CD14-positive monocyte (primary cell): ENCODE measurements at regions not wholly inside any gene's neighbourhood (a gene's known extent, or its start where the extent isn't known, plus 50 kb on each side); places are given as distances from the start of the nearest gene placed in this dataset.

Experiments used
- DNase-seq, 3 donors: peaks; one replicate each; pipeline ENCODE4 v3.0.0-alpha.2; 2011 to 2022
- H2AFZ ChIP-seq: 2 replicates; pipeline ENCODE4 v1.6.0; 2012; ENCODE audit warnings: mild to moderate bottlenecking, low read depth, low read length, inconsistent platforms; ENCODE audit not compliant: insufficient read depth, poor library complexity, severe bottlenecking
- H3K27ac ChIP-seq, 2 donors: 1 replicate in 1 of 2; 2 replicates in 1 of 2; pipeline ENCODE4 v1.5.1; 2012 to 2013; ENCODE audit warnings: low read length in 2 of 2, control low read depth in 1 of 2, inconsistent platforms in 1 of 2, low read depth in 1 of 2, mild to moderate bottlenecking in 1 of 2
- H3K27me3 ChIP-seq, 2 donors: one replicate each; pipeline versions ENCODE4 v1.6.0 to v1.6.1; 2011 to 2013; ENCODE audit warnings: low read length in 2 of 2; ENCODE audit not compliant: control insufficient read depth in 2 of 2, insufficient read depth in 2 of 2
- H3K36me3 ChIP-seq, 2 donors: replicated peaks in 1 of 2; 1 replicate in 1 of 2; 2 replicates in 1 of 2; pipeline versions ENCODE4 v1.5.1 to v1.6.1; 2012 to 2013; ENCODE audit warnings: low read length in 2 of 2, control low read depth in 1 of 2, inconsistent platforms in 1 of 2, mild to moderate bottlenecking in 1 of 2; ENCODE audit not compliant: insufficient read depth in 2 of 2, control insufficient read depth in 1 of 2
- H3K4me1 ChIP-seq, 2 donors: 1 replicate in 1 of 2; 2 replicates in 1 of 2; pipeline versions ENCODE4 v1.5.1 to v1.6.1; 2012 to 2013; ENCODE audit warnings: low read length in 2 of 2, control low read depth in 1 of 2, inconsistent platforms in 1 of 2, mild to moderate bottlenecking in 1 of 2, moderate library complexity in 1 of 2; ENCODE audit not compliant: insufficient read depth in 2 of 2, control insufficient read depth in 1 of 2
- H3K4me2 ChIP-seq: replicated peaks from 2 replicates; pipeline ENCODE3; 2012; ENCODE audit warnings: low read length, moderate library complexity, mild to moderate bottlenecking; ENCODE audit not compliant: poor library complexity, severe bottlenecking; ENCODE audit errors: extremely low read depth
- H3K4me3 ChIP-seq, 3 experiments: fragments of 200-600 bp in 1 of 3; sonication (generic) in 1 of 3; replicated peaks in 1 of 3; 1 replicate in 2 of 3; 2 replicates in 1 of 3; pipeline ENCODE4 v1.5.1; 2011 to 2013; ENCODE audit warnings: low read length in 3 of 3, mild to moderate bottlenecking in 3 of 3, control low read depth in 2 of 3, low read depth in 2 of 3, inconsistent platforms in 1 of 3, moderate library complexity in 1 of 3
- H3K79me2 ChIP-seq: 2 replicates; pipeline ENCODE4 v1.6.0; 2012; ENCODE audit warnings: mild to moderate bottlenecking, control low read depth, inconsistent platforms, low read length, moderate library complexity; ENCODE audit not compliant: insufficient read depth
- H3K9ac ChIP-seq: 2 replicates; pipeline ENCODE4 v1.6.0; 2017; ENCODE audit warnings: low read length, mild to moderate bottlenecking; ENCODE audit not compliant: insufficient read depth, poor library complexity, severe bottlenecking
- H3K9me3 ChIP-seq, 2 donors: replicated peaks in 1 of 2; 1 replicate in 1 of 2; 2 replicates in 1 of 2; pipeline versions ENCODE4 v1.5.1 to v1.6.1; 2012 to 2013; ENCODE audit warnings: low read length in 2 of 2, control low read depth in 1 of 2; ENCODE audit not compliant: control insufficient read depth in 1 of 2, insufficient read depth in 1 of 2
- H4K20me1 ChIP-seq: 2 replicates; pipeline ENCODE4 v1.6.0; 2012; ENCODE audit warnings: mild to moderate bottlenecking, low read length, control low read depth, moderate library complexity; ENCODE audit not compliant: insufficient read depth
- H3K27ac Mint-ChIP-seq, 7 donors: one replicate each; pipeline ENCODE4 v1.8.0; 2020; ENCODE audit warnings: mild to moderate bottlenecking in 7 of 7, mixed read lengths in 7 of 7, moderate library complexity in 6 of 7, inconsistent platforms in 2 of 7
- H3K27me3 Mint-ChIP-seq, 3 donors: one replicate each; pipeline ENCODE4 v1.8.0; 2021 to 2022; ENCODE audit warnings: low read depth in 3 of 3, mild to moderate bottlenecking in 3 of 3, mixed read lengths in 3 of 3, moderate library complexity in 3 of 3, inconsistent platforms in 1 of 3
- H3K36me3 Mint-ChIP-seq, 2 donors: one replicate each; pipeline ENCODE4 v1.8.0; 2020; ENCODE audit warnings: mixed read lengths in 2 of 2, inconsistent platforms in 1 of 2, mild to moderate bottlenecking in 1 of 2
- H3K4me1 Mint-ChIP-seq: one replicate; pipeline ENCODE4 v1.8.0; 2020; ENCODE audit warnings: mild to moderate bottlenecking, mixed read lengths
- H3K4me3 Mint-ChIP-seq, 2 donors: one replicate each; pipeline ENCODE4 v1.8.0; 2020; ENCODE audit warnings: mild to moderate bottlenecking in 2 of 2, mixed read lengths in 2 of 2, moderate library complexity in 1 of 2
- H3K9me3 Mint-ChIP-seq, 7 donors: one replicate each; pipeline ENCODE4 v1.8.0; 2020 to 2022; ENCODE audit warnings: mixed read lengths in 7 of 7, mild to moderate bottlenecking in 6 of 7, moderate library complexity in 6 of 7, inconsistent platforms in 2 of 7
- WGBS: methylation state at CpG from one replicate; pipeline ENCODE4 v1.1.5; 2013; ENCODE audit warnings: missing lambda C conversion rate; ENCODE audit not compliant: insufficient coverage; 5-methylcytosine and 5-hydroxymethylcytosine counted together
- intact Hi-C, 2 donors: fragments of 100-400 bp; cut with micrococcal nuclease; formaldehyde crosslinking; loops; one replicate each; pipeline versions ENCODE4 v1.15.0 to v1.15.1; 2023
- TF ChIP-seq, protein P1 (sequence below): fragments of 200-600 bp; IDR thresholded peaks from one replicate; pipeline ENCODE4 v1.8.0; 2022; ENCODE audit warnings: antibody characterized with exemption, mild to moderate bottlenecking

DNA sequence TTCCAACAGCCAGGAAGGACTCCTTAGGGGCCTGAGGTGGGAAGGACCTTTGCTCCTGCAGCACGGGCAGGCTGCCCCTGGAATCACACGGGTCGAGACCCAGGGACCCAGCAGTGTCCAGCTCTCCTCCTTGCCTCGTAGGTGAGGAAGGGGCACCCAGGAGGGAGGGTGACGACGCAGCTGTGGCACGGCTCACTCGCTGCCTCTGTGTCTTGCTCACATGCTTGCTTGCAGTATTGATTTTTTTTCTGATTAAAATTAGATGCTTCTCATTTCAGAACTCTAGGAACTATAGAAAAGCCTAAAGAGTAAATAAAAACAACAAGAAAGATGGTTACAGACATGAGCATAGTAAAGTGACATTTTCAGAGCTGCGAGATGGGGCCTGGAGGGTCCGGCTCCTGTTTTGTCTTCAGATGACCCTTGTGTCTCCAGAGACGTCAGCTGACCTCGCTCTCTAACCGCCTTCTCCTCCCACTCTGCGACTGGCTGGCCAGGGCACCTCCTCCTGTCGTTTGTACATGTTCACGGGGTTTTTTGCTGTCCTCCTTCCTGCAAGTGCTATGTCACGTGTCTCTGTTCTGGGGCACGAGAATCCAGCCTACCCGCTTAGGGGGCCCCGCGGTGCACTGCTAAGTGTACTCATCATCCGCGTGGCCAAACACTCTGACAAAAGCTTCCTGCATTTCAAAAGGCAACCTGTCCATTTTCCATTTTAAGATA, 65.7 kb upstream of the ZNF236 start:
- Histone ChIP-seq H3K27ac (no peak overlapping the region), H3K36me3 (no peaks in the 10 kb centered on the region), H2AFZ (no peak overlapping the region), H3K27me3 (no peaks in the 10 kb centered on the region), H3K4me2 (no peak overlapping the region), H3K4me3 (no peak overlapping the region), H3K9ac (no peak overlapping the region), H3K4me1 (no peaks in the 10 kb centered on the region), H3K9me3 (peaks cover 0 to 8% of the 10 kb centered on the region in 2 donors), H4K20me1 (no peaks in the 10 kb centered on the region), H3K79me2 (no peaks in the 10 kb centered on the region)
- Mint-ChIP-seq H3K27ac (no peak overlapping the region), H3K27me3 (peaks cover 0 to 3% (median under 1%) of the 10 kb centered on the region in 3 donors), H3K36me3 (no peaks in the 10 kb centered on the region), H3K9me3 (peaks cover 0 to 11% (median 6%) of the 10 kb centered on the region in 7 donors), H3K4me3 (no peak overlapping the region), H3K4me1 (no peaks in the 10 kb centered on the region)
- WGBS: 95% methylated on average over 17 of the region's 23 CpGs
- TF ChIP-seq, protein P1, sequence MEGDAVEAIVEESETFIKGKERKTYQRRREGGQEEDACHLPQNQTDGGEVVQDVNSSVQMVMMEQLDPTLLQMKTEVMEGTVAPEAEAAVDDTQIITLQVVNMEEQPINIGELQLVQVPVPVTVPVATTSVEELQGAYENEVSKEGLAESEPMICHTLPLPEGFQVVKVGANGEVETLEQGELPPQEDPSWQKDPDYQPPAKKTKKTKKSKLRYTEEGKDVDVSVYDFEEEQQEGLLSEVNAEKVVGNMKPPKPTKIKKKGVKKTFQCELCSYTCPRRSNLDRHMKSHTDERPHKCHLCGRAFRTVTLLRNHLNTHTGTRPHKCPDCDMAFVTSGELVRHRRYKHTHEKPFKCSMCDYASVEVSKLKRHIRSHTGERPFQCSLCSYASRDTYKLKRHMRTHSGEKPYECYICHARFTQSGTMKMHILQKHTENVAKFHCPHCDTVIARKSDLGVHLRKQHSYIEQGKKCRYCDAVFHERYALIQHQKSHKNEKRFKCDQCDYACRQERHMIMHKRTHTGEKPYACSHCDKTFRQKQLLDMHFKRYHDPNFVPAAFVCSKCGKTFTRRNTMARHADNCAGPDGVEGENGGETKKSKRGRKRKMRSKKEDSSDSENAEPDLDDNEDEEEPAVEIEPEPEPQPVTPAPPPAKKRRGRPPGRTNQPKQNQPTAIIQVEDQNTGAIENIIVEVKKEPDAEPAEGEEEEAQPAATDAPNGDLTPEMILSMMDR: no peak
- DNase-seq: no peak
- intact Hi-C loops: no loop called here

DNA sequence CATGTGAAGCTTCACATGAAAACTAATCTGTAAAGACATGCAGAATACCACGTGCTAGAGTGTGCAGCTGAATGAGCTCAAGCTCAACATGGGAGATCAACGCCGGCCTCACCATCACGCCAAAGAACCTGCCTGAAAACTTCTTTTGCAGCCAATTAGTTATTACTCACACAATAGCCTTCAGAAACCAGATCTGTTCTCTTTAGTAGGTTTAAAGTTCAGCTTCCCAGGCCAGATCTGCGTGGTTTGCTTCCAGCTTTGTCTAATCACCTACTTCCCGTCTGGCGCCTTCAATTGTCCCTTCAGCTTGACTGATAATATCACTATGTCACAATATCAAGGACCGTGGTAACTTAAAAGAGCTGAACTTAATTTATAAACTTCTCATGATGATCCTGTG, 68.0 kb upstream of the ZNF236 start:
- Histone ChIP-seq H2AFZ (no peak overlapping the region), H3K27ac (no peak overlapping the region), H3K79me2 (no peaks in the 10 kb centered on the region), H3K9ac (no peak overlapping the region), H3K36me3 (no peaks in the 10 kb centered on the region), H3K4me3 (no peak overlapping the region), H3K4me1 (no peaks in the 10 kb centered on the region), H3K27me3 (no peaks in the 10 kb centered on the region), H3K9me3 (peaks cover 21% of the 10 kb centered on the region in 2 donors), H4K20me1 (no peaks in the 10 kb centered on the region), H3K4me2 (no peak overlapping the region)
- H3K4me3 Mint-ChIP-seq: no peak overlapping the region
- DNase-seq: no peak
- H3K27ac Mint-ChIP-seq: no peak overlapping the region
- intact Hi-C loops: no loop called here
- no peaks in the 10 kb centered on the region for H3K27me3 Mint-ChIP-seq
- 98% methylated on average over 4 of the region's 8 CpGs for WGBS
- H3K36me3 Mint-ChIP-seq: no peaks in the 10 kb centered on the region
- H3K4me1 Mint-ChIP-seq: no peaks in the 10 kb centered on the region
- peaks cover 8 to 23% (median 18%) of the 10 kb centered on the region in 7 donors for H3K9me3 Mint-ChIP-seq
- TF ChIP-seq, protein P1: no peak
